Mesenchymal stem cell (in vitro differentiated cells and primary cell): ENCODE measurements at regions not wholly inside any gene's neighbourhood (a gene's known extent, or its start where the extent isn't known, plus 50 kb on each side); places are given as distances from the start of the nearest gene placed in this dataset.

ENCODE experiments used
- DNase-seq: peaks from one replicate; pipeline ENCODE4 v3.0.0-alpha.2; 2013
- H2AFZ ChIP-seq: one replicate; pipeline ENCODE4 v1.6.1; 2013; ENCODE audit warnings: low read depth, mild to moderate bottlenecking, control low read depth, inconsistent platforms, low read length, moderate library complexity
- H2AK5ac ChIP-seq: 2 replicates; pipeline ENCODE4 v1.6.1; 2013; ENCODE audit warnings: low read length, moderate library complexity, mild to moderate bottlenecking, inconsistent platforms; ENCODE audit not compliant: severe bottlenecking
- H2BK120ac ChIP-seq: one replicate; pipeline ENCODE4 v1.6.1; 2013; ENCODE audit warnings: low read depth, mild to moderate bottlenecking, inconsistent platforms, low read length, moderate library complexity
- H2BK12ac ChIP-seq, 2 experiments: one replicate each; pipeline ENCODE4 v1.6.1; 2013; ENCODE audit warnings: inconsistent platforms in 2 of 2, low read length in 2 of 2, mild to moderate bottlenecking in 2 of 2, moderate library complexity in 2 of 2, control low read depth in 1 of 2
- H2BK15ac ChIP-seq: one replicate; pipeline ENCODE4 v1.6.1; 2013; ENCODE audit warnings: mild to moderate bottlenecking, low read depth, inconsistent platforms; ENCODE audit not compliant: poor library complexity, severe bottlenecking
- H2BK5ac ChIP-seq: 2 replicates; pipeline ENCODE4 v1.6.1; 2013; ENCODE audit warnings: low read depth, mild to moderate bottlenecking, low read length, control low read depth, inconsistent platforms; ENCODE audit not compliant: poor library complexity, severe bottlenecking
- H3K14ac ChIP-seq, 2 experiments: one replicate each; pipeline ENCODE4 v1.6.1; 2013; ENCODE audit warnings: inconsistent platforms in 2 of 2, low read length in 2 of 2, control low read depth in 1 of 2, mild to moderate bottlenecking in 1 of 2, moderate library complexity in 1 of 2
- H3K18ac ChIP-seq, 2 experiments: one replicate each; pipeline ENCODE4 v1.6.1; 2013; ENCODE audit warnings: inconsistent platforms in 2 of 2, low read length in 2 of 2, control low read depth in 1 of 2, low read depth in 1 of 2, mild to moderate bottlenecking in 1 of 2
- H3K23ac ChIP-seq, 2 experiments: one replicate each; pipeline ENCODE4 v1.6.1; 2013; ENCODE audit warnings: inconsistent platforms in 2 of 2, low read length in 2 of 2, mild to moderate bottlenecking in 2 of 2, moderate library complexity in 2 of 2, control low read depth in 1 of 2
- H3K27ac ChIP-seq: 2 replicates; pipeline ENCODE4 v1.5.1; 2013; ENCODE audit warnings: mild to moderate bottlenecking, moderate library complexity, low read length, control low read depth, inconsistent platforms; ENCODE audit not compliant: poor library complexity, severe bottlenecking
- H3K27me3 ChIP-seq, 2 experiments: 2 replicates each; pipeline versions ENCODE4 v1.6.1 to v1.7.0; 2013; ENCODE audit warnings: low read length in 2 of 2, mild to moderate bottlenecking in 2 of 2, moderate library complexity in 2 of 2, control low read depth in 1 of 2, inconsistent platforms in 1 of 2; ENCODE audit not compliant: control insufficient read depth in 1 of 2, insufficient read depth in 1 of 2
- H3K36me3 ChIP-seq, 2 experiments: 2 replicates each; pipeline versions ENCODE4 v1.6.1 to v1.7.0; 2013; ENCODE audit warnings: low read length in 2 of 2, control low read depth in 1 of 2, inconsistent platforms in 1 of 2, low read depth in 1 of 2, mild to moderate bottlenecking in 1 of 2; ENCODE audit not compliant: insufficient read depth in 2 of 2, control insufficient read depth in 1 of 2
- H3K4ac ChIP-seq, 2 experiments: one replicate each; pipeline ENCODE4 v1.6.1; 2013; ENCODE audit warnings: inconsistent platforms in 2 of 2, low read length in 2 of 2, mild to moderate bottlenecking in 2 of 2, moderate library complexity in 2 of 2, control low read depth in 1 of 2, low read depth in 1 of 2
- H3K4me1 ChIP-seq: 2 replicates; pipeline ENCODE4 v1.6.1; 2013; ENCODE audit warnings: low read depth, low read length, control low read depth; ENCODE audit not compliant: control insufficient read depth, insufficient read depth
- H3K4me2 ChIP-seq: 2 replicates; pipeline ENCODE4 v1.6.1; 2013; ENCODE audit warnings: low read length, mild to moderate bottlenecking, inconsistent platforms; ENCODE audit not compliant: poor library complexity, severe bottlenecking
- H3K4me3 ChIP-seq, 2 experiments: 2 replicates each; pipeline versions ENCODE4 v1.5.1 to v1.7.0; 2013; ENCODE audit warnings: low read length in 2 of 2, mild to moderate bottlenecking in 2 of 2, control low read depth in 1 of 2, low read depth in 1 of 2; ENCODE audit not compliant: insufficient read depth in 1 of 2
- H3K79me1 ChIP-seq: replicated peaks from 2 replicates; pipeline ENCODE4 v1.6.1; 2013; ENCODE audit warnings: mild to moderate bottlenecking, control low read depth, low read length, inconsistent platforms; ENCODE audit not compliant: poor library complexity, severe bottlenecking
- H3K9ac ChIP-seq: 2 replicates; pipeline ENCODE4 v1.7.0; 2013; ENCODE audit warnings: mild to moderate bottlenecking, low read length, moderate library complexity
- H3K9me3 ChIP-seq: 2 replicates; pipeline ENCODE4 v1.7.0; 2013; ENCODE audit warnings: mild to moderate bottlenecking, low read length; ENCODE audit not compliant: control insufficient read depth
- H4K8ac ChIP-seq: one replicate; pipeline ENCODE4 v1.6.1; 2013; ENCODE audit warnings: inconsistent platforms, mild to moderate bottlenecking, low read length, moderate library complexity
- H4K91ac ChIP-seq: one replicate; pipeline ENCODE4 v1.6.1; 2013; ENCODE audit warnings: mild to moderate bottlenecking, low read length, inconsistent platforms
- WGBS: methylation state at CpG from one replicate; pipeline ENCODE4 v1.1.7; 2013; ENCODE audit warnings: mixed read lengths; 5-methylcytosine and 5-hydroxymethylcytosine counted together

- WGBS, result no CpG with 5 or more reads among the region's 4 CpGs
Measured at GRCh38 chr2:82731824-82732223, 1727.3 kb downstream of the SUCLG1 start.

DNA sequence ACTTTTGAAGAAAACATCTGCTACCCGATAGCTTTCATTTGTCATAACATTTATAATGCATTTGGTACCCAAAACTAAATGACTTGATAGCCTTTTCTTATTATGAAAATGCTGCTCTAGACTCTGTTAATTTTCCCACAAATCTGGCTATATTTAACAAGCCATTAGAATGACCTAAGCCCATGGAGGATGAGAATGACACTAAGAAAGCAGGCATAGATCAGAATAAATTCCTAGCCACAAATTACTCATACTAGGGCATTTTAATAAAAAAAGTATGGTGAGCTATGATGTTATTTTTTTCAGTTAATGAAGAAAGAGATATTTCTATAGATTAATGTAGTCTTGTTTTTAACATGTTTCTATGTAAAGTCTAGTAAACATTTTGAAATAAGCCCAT, 1728.3 kb downstream of the SUCLG1 start:
- Histone ChIP-seq H2BK12ac (no peak overlapping the region), H2AFZ (no peak overlapping the region), H2BK15ac (no peak overlapping the region), H3K27me3 (no peaks in the 10 kb centered on the region), H4K91ac (no peak overlapping the region), H3K4ac (no peak overlapping the region), H3K36me3 (no peaks in the 10 kb centered on the region), H2AK5ac (no peak overlapping the region), H3K18ac (no peak overlapping the region), H2BK120ac (no peak overlapping the region), H3K23ac (no peak overlapping the region), H3K4me3 (no peak overlapping the region), H3K9ac (no peak overlapping the region), H3K27ac (no peak overlapping the region), H3K4me2 (no peak overlapping the region), H3K79me1 (no peaks in the 10 kb centered on the region), H3K4me1 (peaks cover 2% of the 10 kb centered on the region), H2BK5ac (no peak overlapping the region), H4K8ac (no peak overlapping the region), H3K9me3 (peaks cover 4% of the 10 kb centered on the region), H3K14ac (no peak overlapping the region)
- WGBS, result no CpG with 5 or more reads among the region's 1 CpG
- no peak for DNase-seq

More at GRCh38 chr2:82731824-82732223, 1727.3 kb downstream of the SUCLG1 start:
- Histone ChIP-seq H3K14ac (no peak overlapping the region), H2BK15ac (no peak overlapping the region), H3K9ac (no peak overlapping the region), H2BK12ac (no peak overlapping the region), H3K79me1 (no peaks in the 10 kb centered on the region), H3K4me3 (no peak overlapping the region), H3K23ac (no peak overlapping the region), H3K4me2 (no peak overlapping the region), H4K8ac (no peak overlapping the region), H2BK120ac (no peak overlapping the region), H3K9me3 (peaks cover 4% of the 10 kb centered on the region), H3K4me1 (peaks cover 2% of the 10 kb centered on the region), H3K4ac (no peak overlapping the region), H2AFZ (no peak overlapping the region), H2AK5ac (no peak overlapping the region), H3K27me3 (no peaks in the 10 kb centered on the region), H3K18ac (no peak overlapping the region), H3K36me3 (no peaks in the 10 kb centered on the region), H3K27ac (no peak overlapping the region), H2BK5ac (no peak overlapping the region), H4K91ac (no peak overlapping the region)
- DNase-seq, result no peak

DNA sequence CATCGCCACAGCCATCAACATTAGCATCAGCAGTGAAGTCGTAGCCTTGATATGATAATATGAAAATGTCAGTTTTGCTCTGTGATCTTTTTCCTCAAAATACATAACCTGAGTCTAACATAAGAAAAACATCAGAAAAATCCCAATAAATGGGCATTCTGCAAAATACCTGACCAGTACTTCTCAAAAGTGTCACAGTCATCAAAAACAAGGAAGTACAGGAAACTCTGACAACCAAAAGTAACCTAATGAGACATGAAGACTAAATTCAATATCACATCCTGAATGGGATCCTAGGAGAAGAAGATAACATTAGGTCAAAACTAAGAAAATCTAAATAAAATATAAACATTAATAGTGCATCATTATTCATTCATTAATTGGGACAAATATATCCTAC, 1731.0 kb downstream of the SUCLG1 start:
- H3K9ac ChIP-seq, result no peak overlapping the region

GRCh38 chr2:82708681-82709080, 1750.4 kb downstream of the SUCLG1 start:
- H3K4me3 ChIP-seq, result no peak overlapping the region
- H3K23ac ChIP-seq, result no peak overlapping the region
- no CpG with 5 or more reads among the region's 2 CpGs for WGBS
- no peak overlapping the region for H2BK12ac ChIP-seq
- no peak overlapping the region for H2BK15ac ChIP-seq
- no peak overlapping the region for H3K9ac ChIP-seq
- H3K36me3 ChIP-seq, result no peaks in the 10 kb centered on the region
- H3K79me1 ChIP-seq, result no peaks in the 10 kb centered on the region
- no peaks in the 10 kb centered on the region for H3K4me1 ChIP-seq
- no peak overlapping the region for H2BK120ac ChIP-seq
- H2BK5ac ChIP-seq, result no peak overlapping the region
- no peak overlapping the region for H2AK5ac ChIP-seq
- H3K18ac ChIP-seq, result no peak overlapping the region
- H4K91ac ChIP-seq, result no peak overlapping the region
- no peak overlapping the region for H4K8ac ChIP-seq
- no peaks in the 10 kb centered on the region for H3K27me3 ChIP-seq
- no peak overlapping the region for H3K27ac ChIP-seq
- no peak overlapping the region for H2AFZ ChIP-seq
- DNase-seq, result no peak
- H3K4me2 ChIP-seq, result no peak overlapping the region
- H3K4ac ChIP-seq, result no peak overlapping the region
- H3K9me3 ChIP-seq, result peaks cover 4% of the 10 kb centered on the region
- no peak overlapping the region for H3K14ac ChIP-seq

More for the DNA sequence above, 1731.0 kb downstream of the SUCLG1 start:
- Histone ChIP-seq H3K4me1 (no peaks in the 10 kb centered on the region), H3K9me3 (peaks cover 4% of the 10 kb centered on the region), H4K8ac (no peak overlapping the region), H3K23ac (no peak overlapping the region), H2BK12ac (no peak overlapping the region), H2AFZ (no peak overlapping the region), H3K14ac (no peak overlapping the region), H3K27ac (no peak overlapping the region), H3K36me3 (no peaks in the 10 kb centered on the region), H2BK15ac (no peak overlapping the region), H3K27me3 (no peaks in the 10 kb centered on the region), H4K91ac (no peak overlapping the region), H3K4me2 (no peak overlapping the region), H2AK5ac (no peak overlapping the region), H2BK5ac (no peak overlapping the region), H2BK120ac (no peak overlapping the region), H3K4me3 (no peak overlapping the region), H3K4ac (no peak overlapping the region), H3K18ac (no peak overlapping the region), H3K79me1 (no peaks in the 10 kb centered on the region)
- no CpG with 5 or more reads among the region's 2 CpGs for WGBS
- no peak for DNase-seq
